Limb (tissue), 2 donors: ENCODE measurements at regions not wholly inside any gene's neighbourhood (a gene's known extent, or its start where the extent isn't known, plus 50 kb on each side); places are given as distances from the start of the nearest gene placed in this dataset.

Experiments
- DNase-seq, 2 donors: peaks; one replicate each; pipeline ENCODE4 v3.0.0-alpha.2; 2016; ENCODE audit errors: extremely low spot score in 2 of 2

DNA sequence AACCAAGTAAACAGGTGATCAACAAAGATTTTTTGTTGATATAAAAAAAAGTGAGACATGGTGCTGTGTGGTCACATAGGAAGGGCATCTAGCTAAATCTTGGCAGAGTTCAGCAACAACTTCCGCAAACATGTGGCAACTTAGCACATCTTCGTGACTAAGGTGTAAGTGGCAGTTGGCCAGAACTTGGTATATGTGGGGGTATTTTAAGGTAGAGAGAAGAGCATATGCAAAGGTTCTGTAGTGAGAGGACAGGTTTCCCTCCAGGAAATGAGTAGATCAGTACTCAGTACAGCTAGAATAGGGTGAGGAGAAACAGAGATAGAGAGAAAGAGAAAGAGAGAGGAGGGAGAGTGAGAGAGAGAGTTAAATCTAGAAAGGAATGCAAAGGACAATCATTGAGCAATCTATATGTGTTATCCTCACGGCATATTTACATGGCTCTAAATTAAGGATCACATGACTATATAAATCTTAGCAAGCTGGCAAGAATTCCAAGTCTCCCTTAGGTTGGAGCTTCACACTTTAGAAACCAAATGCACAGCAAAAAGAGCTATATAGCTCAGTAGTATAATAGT lies 227.7 kb upstream of the HMGA2 start:
- no peak for DNase-seq

- no peak for DNase-seq
Observed at GRCh38 chr12:65597527-65597926, 226.8 kb upstream of the HMGA2 start.

DNA sequence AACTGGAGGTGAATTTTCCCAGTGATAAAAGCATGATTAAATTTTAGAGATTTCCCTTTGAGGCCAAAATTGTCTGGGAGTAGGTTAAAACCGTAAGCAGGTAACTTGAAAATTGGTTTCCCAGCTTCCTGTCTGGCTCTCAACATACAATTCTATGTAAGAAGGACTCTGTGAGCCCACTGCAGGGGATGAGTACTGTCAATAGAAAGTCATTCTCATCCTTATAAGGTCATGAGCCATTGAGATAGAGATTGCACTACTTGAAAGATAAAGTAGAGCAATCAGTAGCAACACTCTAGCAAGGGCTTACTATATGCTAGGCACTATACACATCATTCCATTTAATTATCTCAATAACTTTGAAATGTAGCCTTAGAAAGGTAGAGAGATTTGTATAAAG lies 225.6 kb upstream of the HMGA2 start:
- no peak for DNase-seq

GRCh38 chr12:65602253-65602609 lies 222.1 kb upstream of the HMGA2 start:
- DNase-seq, result no peak

- DNase-seq, result peak; percentile 79 to 89
Observed at GRCh38 chr12:65602610-65603295, 221.5 kb upstream of the HMGA2 start.

DNA sequence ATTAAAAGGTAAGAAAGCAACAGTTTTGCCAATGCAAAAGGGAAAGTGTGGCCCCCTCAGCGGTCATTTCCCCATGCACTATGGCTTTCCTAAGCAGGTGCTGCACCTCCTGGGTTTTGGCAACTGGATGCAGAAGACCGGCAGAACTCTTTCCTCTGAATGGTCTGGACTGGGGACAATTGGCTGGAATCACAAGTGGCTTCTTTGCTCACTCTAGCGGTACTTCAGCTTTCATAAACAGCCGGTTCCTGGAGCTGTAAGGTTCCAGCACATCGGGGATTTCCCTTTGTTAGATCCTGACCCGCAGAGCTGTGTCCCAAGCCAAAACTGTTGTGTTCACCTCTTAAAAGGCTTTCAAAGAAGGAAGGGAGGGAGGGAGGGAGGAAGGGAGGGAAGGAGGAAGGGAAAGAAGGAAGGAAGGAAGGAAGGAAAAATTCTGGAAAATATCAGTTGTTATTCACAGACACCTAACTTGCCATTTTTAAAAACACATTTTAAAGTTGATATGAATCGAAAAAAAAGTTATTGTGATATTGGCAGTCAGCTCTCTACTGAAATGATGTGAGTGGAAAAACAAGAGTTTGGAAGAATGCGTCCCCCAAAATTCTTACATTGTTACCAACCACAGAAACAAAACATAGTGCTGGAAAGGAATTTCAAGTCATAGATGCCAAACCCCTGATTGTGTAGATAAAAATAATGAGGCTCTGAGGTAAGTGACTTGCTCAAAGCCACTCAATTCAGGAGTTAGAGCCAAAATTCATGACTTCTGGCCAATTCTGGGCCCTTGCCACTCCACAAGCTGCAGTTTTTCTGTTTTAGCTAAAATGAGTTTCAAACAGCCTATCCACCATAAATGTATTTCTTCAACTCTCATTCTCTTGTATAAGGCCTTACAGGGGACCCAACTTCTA lies 220.6 kb upstream of the HMGA2 start:
- DNase-seq, result peak in 1 of 2 donors; percentile 72

GRCh38 chr12:65605019-65605418 lies 219.3 kb upstream of the HMGA2 start:
- no peak for DNase-seq

- no peak for DNase-seq
Observed at GRCh38 chr12:65606008-65606766, 218.1 kb upstream of the HMGA2 start.

DNA sequence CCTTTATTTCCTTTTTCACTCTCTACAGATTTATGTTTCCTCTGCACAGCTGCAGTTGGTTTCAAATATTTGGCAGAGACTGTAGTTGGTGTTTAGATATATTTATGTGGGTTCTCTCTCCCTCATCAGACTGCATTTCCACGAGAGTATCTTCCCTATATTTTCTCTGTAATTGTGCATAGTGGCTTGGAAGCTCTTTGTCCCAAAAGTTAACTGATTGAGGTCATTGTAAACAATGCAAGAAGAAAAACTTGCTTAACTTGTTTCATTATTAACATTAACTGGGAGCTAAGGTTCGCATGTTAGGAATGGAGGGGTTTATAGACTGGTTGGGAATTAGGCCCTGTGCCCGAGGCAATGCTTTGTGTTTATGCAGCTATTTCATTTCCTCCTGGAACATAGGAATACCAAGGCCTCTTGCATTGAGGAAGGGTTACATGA lies 216.9 kb upstream of the HMGA2 start:
- no peak for DNase-seq

DNA sequence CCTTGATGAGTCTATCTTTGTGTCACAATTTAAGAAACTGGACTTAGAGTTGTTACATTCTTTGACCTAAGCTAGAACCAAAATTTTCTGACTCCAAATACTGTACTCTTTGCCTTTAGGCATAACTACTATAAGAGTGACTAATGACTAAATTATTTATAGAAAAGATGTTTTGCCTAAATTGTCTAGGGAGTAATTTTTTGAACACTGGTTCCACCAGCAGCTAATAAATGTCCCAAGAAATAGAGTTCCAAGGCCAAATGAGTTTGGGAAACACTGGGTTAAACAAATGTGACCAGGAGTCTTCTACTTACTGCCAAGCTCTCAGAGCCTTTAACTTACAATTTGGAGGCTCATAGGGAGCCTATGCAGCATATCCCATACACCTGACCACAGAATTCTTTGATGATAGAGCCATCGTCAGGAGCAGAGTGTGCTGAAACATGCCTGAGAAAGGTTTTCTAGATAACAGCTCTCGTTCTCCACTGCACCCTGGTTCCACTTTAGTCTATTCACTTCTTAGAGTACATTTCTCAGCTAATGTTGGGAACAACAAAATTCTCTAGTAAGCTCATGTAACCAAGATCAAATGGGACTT lies 215.9 kb upstream of the HMGA2 start:
- DNase-seq, result no peak

DNA sequence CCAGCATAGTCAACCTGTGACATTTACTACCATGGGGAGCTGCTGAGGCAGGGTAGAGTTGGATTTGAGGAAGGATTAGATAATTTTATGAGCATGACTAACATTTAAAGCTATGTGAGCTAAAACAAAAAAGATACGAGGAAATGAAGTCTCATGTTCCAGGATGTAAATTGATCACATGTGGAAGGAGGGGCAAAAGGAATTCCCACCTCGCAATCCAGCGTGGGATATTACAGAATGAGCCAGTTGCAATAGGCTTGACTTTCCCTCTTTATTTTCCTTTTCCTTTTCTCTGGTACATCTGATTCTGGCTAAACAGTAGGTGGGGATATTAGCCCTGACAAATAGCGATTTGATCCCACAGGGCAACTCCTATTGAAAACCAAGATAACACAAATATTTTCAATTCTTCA lies 214.9 kb upstream of the HMGA2 start:
- DNase-seq, result no peak

DNA sequence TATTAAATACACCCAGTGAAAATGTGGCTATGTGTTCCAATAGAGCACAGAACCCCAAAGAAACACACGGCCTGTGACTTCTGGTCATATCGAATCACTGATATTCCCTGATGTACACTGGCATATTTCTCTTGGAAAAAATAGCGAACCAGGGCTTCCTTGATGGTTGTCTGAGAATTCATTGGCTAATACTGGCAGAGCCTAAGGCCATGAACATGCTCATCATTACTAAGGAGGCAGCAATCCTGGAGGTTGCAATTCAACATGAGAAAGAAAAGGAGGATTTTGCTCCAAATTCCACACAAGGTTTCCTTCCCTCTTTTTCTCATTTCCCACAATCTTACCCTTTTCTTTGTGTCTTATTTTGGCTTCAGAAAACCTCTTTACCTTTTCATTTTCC lies 212.9 kb upstream of the HMGA2 start:
- DNase-seq, result no peak

GRCh38 chr12:65612440-65612839 lies 211.8 kb upstream of the HMGA2 start:
- no peak for DNase-seq

DNA sequence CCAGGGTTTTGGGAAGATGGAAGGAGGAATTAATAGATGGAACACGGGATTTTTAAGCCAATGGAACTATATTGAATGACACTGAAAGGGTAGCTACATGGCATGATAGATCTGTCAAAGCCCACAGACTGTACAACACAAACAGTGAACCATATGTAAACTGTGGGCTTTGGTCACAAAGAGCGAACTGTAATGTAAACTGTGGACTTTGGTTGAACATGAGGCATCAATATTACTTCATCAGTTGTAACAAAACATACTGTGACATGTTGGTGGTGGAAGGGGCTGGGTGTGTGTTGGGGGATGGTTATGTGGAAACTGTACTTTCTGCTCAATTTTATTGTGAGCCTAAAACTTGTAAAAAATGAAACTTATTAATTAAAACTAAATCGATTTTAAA lies 210.6 kb upstream of the HMGA2 start:
- DNase-seq, result no peak

DNA sequence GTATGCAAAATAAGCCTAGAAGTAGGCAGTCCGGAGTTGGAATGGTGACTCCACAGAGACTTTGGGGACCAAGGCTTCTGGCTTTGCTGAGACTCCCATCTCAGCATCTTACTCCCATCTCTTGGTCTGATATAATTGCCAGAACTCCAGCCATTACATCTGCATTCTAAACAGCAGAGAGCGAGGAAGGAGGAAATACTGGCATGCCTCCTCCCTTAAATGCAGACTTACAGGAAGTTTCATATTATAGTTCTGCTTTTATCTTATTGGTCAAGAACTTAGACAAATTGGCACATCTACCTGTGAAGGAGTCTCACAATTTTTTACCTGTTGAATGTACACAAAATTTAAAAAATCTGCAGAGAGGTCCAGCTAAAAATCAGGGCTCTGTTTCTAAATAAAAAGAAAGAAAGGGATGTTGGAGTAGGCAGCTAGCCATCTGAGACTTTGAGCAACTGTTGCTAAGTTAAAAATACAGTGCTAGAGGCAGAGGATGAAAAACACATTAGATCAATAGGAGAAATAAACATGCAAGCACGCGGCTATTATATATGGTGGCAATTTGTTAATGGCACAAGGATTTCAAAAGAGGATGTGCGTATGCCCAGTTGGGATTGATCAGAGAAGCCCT lies 209.9 kb upstream of the HMGA2 start:
- DNase-seq, result no peak

DNA sequence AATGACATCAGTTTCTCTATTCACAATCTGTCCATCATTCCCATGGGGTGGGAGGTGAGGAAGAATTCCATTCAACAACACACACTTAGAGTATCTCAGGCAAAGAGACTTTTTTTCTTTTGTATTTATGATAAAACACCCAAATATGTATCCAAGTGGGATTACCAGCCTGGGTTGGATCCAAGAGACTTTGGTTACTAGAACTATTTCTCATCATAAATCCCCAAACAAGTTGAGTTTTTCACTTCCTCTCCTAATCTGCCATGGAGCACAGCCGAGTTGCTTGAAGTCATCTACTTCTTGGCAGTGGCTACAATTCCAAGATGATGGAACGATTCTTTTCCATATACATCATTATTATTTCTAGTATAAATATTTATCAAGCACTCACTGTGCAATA lies 209.2 kb upstream of the HMGA2 start:
- peak in 1 of 2 donors; percentile 84 for DNase-seq

GRCh38 chr12:65616022-65616421 lies 208.3 kb upstream of the HMGA2 start:
- no peak for DNase-seq

GRCh38 chr12:65618588-65618987 lies 205.7 kb upstream of the HMGA2 start:
- DNase-seq, result no peak

DNA sequence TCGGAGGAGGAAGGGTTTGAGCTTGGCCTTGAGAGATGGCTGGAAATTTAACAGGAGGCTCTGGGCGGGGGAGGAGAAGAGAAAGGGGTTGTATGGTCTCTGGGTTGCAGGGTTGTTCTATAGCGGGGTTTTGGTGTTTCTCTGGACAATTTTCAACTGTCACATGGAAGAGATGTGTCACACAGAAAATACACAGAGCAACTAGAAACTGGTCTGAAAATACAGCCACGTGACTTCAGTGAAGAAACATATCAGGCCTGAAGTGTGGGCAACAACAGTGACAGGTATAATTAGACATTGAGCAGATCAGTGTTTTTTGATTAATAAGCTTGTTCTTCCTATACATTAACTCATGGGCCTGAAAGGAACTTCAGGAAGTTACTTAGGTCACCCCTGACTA lies 205.3 kb upstream of the HMGA2 start:
- no peak for DNase-seq

DNA sequence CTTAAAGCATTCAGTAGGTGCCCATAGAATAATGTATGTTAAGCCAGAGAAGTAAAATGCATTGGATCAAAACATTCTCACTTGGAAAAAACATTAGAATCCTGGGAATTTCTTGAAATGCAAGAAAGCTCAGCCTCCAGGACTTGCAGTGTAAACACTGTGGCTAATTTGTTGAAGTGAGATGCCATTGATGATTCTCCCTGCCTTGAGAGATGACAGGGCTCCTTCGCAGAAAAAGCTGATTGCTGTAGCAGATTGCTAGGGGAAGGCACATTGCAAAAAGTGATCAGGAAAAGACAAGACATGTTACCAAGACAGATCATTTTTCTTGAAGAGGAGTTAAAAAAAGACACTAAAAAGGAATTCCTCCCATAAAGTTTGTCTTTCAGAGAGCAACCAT lies 204.2 kb upstream of the HMGA2 start:
- no peak for DNase-seq

DNA sequence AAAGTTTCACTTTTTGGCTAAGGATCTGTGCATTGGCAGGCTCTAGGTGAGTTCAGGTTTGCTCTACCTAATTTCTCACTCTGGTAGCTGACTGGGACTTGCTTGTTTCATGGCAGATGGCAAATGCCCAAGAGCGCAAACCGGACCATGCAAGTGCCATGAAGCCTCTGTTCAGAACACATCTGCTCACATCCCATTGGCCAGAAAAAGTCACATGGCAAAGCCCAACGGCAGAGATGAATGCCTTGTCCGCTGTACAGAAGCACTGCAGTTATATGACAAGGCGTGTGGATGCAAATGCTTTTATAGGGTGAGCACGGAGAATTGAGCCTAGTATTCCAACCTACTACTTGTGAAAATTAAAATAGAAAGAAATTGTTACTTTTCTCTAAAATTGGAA lies 202.2 kb upstream of the HMGA2 start:
- no peak for DNase-seq
